ENCODE measurements at regions not wholly inside any gene's neighbourhood (a gene's known extent, or its start where the extent isn't known, plus 50 kb on each side); places are given as distances from the start of the nearest gene placed in this dataset.

DNA sequence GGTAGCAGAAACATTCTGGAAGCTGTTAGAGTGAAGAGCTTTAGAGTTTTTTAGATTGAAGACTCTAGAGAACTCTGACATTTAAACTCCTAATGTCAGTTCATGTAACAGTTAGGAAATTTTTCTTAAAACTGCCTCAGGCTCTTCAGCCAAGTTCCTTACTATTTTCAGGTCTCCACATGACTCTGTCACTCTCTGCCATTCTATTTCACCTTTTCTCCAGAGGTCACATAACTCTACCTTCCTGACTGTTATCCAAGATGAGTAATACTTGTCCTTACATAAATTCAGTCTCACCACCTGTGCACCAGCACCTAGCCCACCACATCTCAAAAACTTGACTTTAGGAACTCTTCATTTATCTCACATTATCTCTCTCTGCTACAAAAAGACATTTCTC lies 347.1 kb upstream of the CA10 start:
- TF ChIP-seq, protein P1, sequence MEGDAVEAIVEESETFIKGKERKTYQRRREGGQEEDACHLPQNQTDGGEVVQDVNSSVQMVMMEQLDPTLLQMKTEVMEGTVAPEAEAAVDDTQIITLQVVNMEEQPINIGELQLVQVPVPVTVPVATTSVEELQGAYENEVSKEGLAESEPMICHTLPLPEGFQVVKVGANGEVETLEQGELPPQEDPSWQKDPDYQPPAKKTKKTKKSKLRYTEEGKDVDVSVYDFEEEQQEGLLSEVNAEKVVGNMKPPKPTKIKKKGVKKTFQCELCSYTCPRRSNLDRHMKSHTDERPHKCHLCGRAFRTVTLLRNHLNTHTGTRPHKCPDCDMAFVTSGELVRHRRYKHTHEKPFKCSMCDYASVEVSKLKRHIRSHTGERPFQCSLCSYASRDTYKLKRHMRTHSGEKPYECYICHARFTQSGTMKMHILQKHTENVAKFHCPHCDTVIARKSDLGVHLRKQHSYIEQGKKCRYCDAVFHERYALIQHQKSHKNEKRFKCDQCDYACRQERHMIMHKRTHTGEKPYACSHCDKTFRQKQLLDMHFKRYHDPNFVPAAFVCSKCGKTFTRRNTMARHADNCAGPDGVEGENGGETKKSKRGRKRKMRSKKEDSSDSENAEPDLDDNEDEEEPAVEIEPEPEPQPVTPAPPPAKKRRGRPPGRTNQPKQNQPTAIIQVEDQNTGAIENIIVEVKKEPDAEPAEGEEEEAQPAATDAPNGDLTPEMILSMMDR (IDR thresholded peaks at IDR 0.05; ENCODE audit: low read depth, low read length) = no peak
- no peak for TF ChIP-seq EZH2phosphoT487 (IDR thresholded peaks at IDR 0.05; ENCODE audit: low read depth)
